ENCODE measurements at regions not wholly inside any gene's neighbourhood (a gene's known extent, or its start where the extent isn't known, plus 50 kb on each side); places are given as distances from the start of the nearest gene placed in this dataset.

GRCh38 chr17:14007951-14008350, 61.4 kb upstream of the COX10 start:
- no peak for TF ChIP-seq CTCF (IDR thresholded peaks at IDR 0.05)
- TF ChIP-seq POLR2A (IDR thresholded peaks at IDR 0.05) = no peak

Measured in thyroid gland (tissue), 4 donors.